Liver (tissue), 3 donors: ENCODE measurements at regions not wholly inside any gene's neighbourhood (a gene's known extent, or its start where the extent isn't known, plus 50 kb on each side); places are given as distances from the start of the nearest gene placed in this dataset.

Experiments
- ATF3 ChIP-seq: IDR thresholded peaks from 2 replicates; pipeline ENCODE4 v1.6.1; 2016; ENCODE audit warnings: antibody characterized with exemption
- CTCF ChIP-seq: fragments of 150-350 bp; IDR thresholded peaks from 2 replicates; pipeline ENCODE4 v1.5.1; 2017; ENCODE audit warnings: improper control_type of control experiment, low read depth, low read length; ENCODE audit not compliant: missing input control
- EGR1 ChIP-seq, 2 donors: IDR thresholded peaks; 2 replicates each; pipeline ENCODE4 v1.6.1; 2016 to 2018; ENCODE audit warnings: antibody characterized with exemption in 2 of 2, low read depth in 2 of 2
- FOXA1 ChIP-seq: IDR thresholded peaks from 2 replicates; pipeline ENCODE4 v1.6.1; 2016; ENCODE audit warnings: antibody characterized with exemption
- FOXA2 ChIP-seq: IDR thresholded peaks from 2 replicates; pipeline ENCODE4 v1.6.1; 2016; ENCODE audit warnings: antibody characterized with exemption
- NR2F2 ChIP-seq: IDR thresholded peaks from 2 replicates; pipeline ENCODE4 v1.6.1; 2016; ENCODE audit warnings: antibody characterized with exemption
- RAD21 ChIP-seq, 2 donors: IDR thresholded peaks; 2 replicates each; pipeline ENCODE4 v1.6.1; 2016; ENCODE audit warnings: antibody characterized with exemption in 2 of 2, mild to moderate bottlenecking in 2 of 2
- REST ChIP-seq: IDR thresholded peaks from 2 replicates; pipeline ENCODE4 v1.6.1; 2016; ENCODE audit warnings: antibody characterized with exemption, mild to moderate bottlenecking
- SP1 ChIP-seq: IDR thresholded peaks from 2 replicates; pipeline ENCODE4 v1.6.1; 2018; ENCODE audit warnings: antibody characterized with exemption, mild to moderate bottlenecking
- TAF1 ChIP-seq: conservative IDR thresholded peaks from 2 replicates; pipeline ENCODE4 v1.6.1; 2016; ENCODE audit warnings: antibody characterized with exemption, mild to moderate bottlenecking
- YY1 ChIP-seq: IDR thresholded peaks from 2 replicates; pipeline ENCODE4 v1.6.1; 2016; ENCODE audit warnings: antibody characterized with exemption, mild to moderate bottlenecking
- TF ChIP-seq, protein P1 (sequence below): IDR thresholded peaks from 2 replicates; pipeline ENCODE4 v1.6.1; 2016; ENCODE audit warnings: antibody characterized with exemption
- TF ChIP-seq, protein P2 (sequence below): IDR thresholded peaks from 2 replicates; pipeline ENCODE4 v1.6.1; 2016; ENCODE audit warnings: antibody characterized with exemption
- donor health status: healthy.
- donor health status: healthy.

DNA sequence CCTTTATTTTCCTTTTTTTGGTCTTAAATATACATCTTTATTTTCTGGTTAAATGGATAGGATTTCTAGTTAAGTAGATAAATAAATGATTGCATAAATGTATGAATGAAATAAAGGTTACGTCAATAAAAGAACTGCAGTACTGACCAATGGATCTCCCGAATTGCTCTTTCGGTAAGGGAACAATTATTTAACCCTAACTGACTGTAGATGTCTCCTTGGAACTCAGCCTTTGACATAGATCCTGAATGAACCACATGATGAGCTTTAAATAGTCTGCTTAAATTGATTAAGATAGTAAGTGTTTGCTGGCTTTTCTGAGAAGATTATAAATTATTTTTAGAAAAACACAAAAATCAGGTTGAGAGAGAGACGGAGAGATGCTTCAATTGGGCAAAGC is 391.0 kb upstream of the SYT1 start:
- TF ChIP-seq CTCF, result no peak
- no peak for TF ChIP-seq EGR1 (IDR thresholded peaks at IDR 0.05; ENCODE audit: low read depth in 2 of 2)
- TF ChIP-seq, protein P1, sequence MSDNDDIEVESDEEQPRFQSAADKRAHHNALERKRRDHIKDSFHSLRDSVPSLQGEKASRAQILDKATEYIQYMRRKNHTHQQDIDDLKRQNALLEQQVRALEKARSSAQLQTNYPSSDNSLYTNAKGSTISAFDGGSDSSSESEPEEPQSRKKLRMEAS, result no peak
- no peak for TF ChIP-seq TAF1
- TF ChIP-seq NR2F2, result no peak
- no peak for TF ChIP-seq RAD21 (IDR thresholded peaks at IDR 0.05)
- no peak for TF ChIP-seq REST
- TF ChIP-seq YY1, result no peak
- no peak for TF ChIP-seq SP1
- TF ChIP-seq FOXA1, result no peak
- TF ChIP-seq FOXA2, result no peak
- TF ChIP-seq, protein P2, sequence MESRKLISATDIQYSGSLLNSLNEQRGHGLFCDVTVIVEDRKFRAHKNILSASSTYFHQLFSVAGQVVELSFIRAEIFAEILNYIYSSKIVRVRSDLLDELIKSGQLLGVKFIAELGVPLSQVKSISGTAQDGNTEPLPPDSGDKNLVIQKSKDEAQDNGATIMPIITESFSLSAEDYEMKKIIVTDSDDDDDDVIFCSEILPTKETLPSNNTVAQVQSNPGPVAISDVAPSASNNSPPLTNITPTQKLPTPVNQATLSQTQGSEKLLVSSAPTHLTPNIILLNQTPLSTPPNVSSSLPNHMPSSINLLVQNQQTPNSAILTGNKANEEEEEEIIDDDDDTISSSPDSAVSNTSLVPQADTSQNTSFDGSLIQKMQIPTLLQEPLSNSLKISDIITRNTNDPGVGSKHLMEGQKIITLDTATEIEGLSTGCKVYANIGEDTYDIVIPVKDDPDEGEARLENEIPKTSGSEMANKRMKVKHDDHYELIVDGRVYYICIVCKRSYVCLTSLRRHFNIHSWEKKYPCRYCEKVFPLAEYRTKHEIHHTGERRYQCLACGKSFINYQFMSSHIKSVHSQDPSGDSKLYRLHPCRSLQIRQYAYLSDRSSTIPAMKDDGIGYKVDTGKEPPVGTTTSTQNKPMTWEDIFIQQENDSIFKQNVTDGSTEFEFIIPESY, result no peak
- TF ChIP-seq ATF3, result no peak
